ENCODE measurements at regions not wholly inside any gene's neighbourhood (a gene's known extent, or its start where the extent isn't known, plus 50 kb on each side); places are given as distances from the start of the nearest gene placed in this dataset.
"Not testable (repeated sequence)": the region's sequence is repeated elsewhere in the genome, so short reads cannot be mapped to it uniquely, and the experiment has no call there.

DNA sequence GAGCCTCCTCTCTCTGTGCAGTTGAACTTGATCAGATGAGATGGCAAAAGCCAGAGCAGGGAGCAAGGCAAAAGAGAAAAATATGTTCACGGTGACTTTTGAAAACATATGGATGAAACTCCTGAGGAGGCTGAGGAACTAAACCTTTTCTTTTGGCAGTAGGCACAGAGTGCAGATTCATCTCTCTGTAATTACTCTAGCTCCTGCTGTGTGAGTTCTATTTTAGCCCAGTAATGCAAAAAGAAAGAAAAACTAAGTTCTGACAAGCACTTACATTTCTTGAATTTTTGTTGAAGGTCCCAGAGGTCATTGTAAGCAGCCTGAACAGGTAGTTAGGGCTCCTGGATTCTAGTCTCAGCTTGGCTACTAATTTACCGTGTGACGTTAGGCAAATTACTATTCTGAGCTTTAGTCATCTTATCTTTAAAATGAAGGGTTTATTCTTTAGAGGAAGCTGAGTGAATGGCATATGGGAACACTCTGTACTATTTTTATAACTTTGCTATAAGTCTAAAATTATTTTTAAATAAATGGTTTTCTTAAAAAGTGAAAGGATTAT, 114.7 kb upstream of the NBPF26 start:
- not testable (repeated sequence) for H3K4me3 Mint-ChIP-seq; ATAC-seq (ENCODE audit: low read depth in 2 of 2); H3K9me3 Mint-ChIP-seq; H3K36me3 Mint-ChIP-seq; H3K4me1 Mint-ChIP-seq; DNase-seq; H3K27ac Mint-ChIP-seq; H3K27me3 Mint-ChIP-seq

- H3K27ac Mint-ChIP-seq, H3K4me3 Mint-ChIP-seq, DNase-seq, H3K9me3 Mint-ChIP-seq, H3K4me1 Mint-ChIP-seq, H3K36me3 Mint-ChIP-seq, H3K27me3 Mint-ChIP-seq: not testable (repeated sequence)
- ATAC-seq (ENCODE audit: low read depth in 2 of 2): peak; percentile 50 to 57
These were observed 113.9 kb upstream of the NBPF26 start for GRCh38 chr1:120609834-120610233.

- H3K4me3 Mint-ChIP-seq; ATAC-seq (ENCODE audit: low read depth in 2 of 2); H3K4me1 Mint-ChIP-seq: not testable (repeated sequence)
These were observed 108.7 kb upstream of the NBPF26 start for GRCh38 chr1:120614931-120615639.

DNA sequence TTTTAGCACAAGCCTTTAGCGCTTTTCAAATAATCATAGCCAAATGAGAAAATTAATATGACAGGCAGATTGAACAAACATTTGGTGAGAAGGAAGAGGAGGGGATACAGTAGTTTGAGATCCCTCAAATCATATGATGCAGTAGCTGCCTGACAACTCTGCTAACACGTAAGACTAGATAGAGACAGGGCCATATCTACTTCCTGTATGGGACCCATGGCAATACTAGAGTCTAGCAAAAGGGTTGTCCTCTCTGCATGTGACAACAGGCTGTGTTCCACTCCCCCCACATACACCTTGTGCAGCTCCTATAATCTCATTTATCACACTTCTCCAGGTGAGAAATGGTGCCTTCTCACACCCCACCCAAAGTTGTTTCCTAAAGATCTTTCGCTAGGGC, 106.3 kb upstream of the NBPF26 start:
- not testable (repeated sequence) for H3K9me3 Mint-ChIP-seq; DNase-seq; H3K4me1 Mint-ChIP-seq; ATAC-seq (ENCODE audit: low read depth in 2 of 2); H3K27ac Mint-ChIP-seq; H3K36me3 Mint-ChIP-seq; H3K4me3 Mint-ChIP-seq; H3K27me3 Mint-ChIP-seq

More at GRCh38 chr1:120614931-120615639, 108.7 kb upstream of the NBPF26 start:
- not testable (repeated sequence) for H3K27ac Mint-ChIP-seq, DNase-seq, H3K36me3 Mint-ChIP-seq, H3K27me3 Mint-ChIP-seq, H3K9me3 Mint-ChIP-seq

GRCh38 chr1:120619867-120620692, 103.7 kb upstream of the NBPF26 start:
- not testable (repeated sequence) for ATAC-seq (ENCODE audit: low read depth in 2 of 2); H3K4me3 Mint-ChIP-seq; H3K4me1 Mint-ChIP-seq; H3K9me3 Mint-ChIP-seq; H3K36me3 Mint-ChIP-seq; H3K27me3 Mint-ChIP-seq; H3K27ac Mint-ChIP-seq; DNase-seq

GRCh38 chr1:120620693-120620969, 103.1 kb upstream of the NBPF26 start:
- not testable (repeated sequence) for H3K27ac Mint-ChIP-seq; H3K27me3 Mint-ChIP-seq; H3K9me3 Mint-ChIP-seq; H3K4me1 Mint-ChIP-seq; DNase-seq; H3K4me3 Mint-ChIP-seq; H3K36me3 Mint-ChIP-seq; ATAC-seq (ENCODE audit: low read depth in 2 of 2)

DNA sequence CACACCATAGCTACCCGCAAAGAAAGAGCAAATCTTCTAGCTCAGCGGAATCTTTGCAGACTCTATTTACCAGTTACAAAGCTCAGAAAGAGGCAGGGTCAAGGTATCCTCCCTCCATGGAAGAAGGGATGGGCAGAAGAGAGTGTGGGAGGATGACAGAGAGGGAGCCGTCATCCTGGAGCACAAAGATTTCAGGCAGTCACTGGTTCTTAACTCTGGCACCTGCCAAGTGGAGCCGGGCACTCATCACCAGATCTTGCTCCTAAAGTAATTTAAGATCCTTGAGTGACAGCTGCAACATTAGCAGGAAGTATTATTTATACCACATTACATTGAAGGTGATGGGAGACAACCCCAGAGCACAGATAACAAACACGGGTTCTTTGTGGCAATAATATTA, 102.5 kb upstream of the NBPF26 start:
- not testable (repeated sequence) for H3K36me3 Mint-ChIP-seq; H3K27ac Mint-ChIP-seq; H3K27me3 Mint-ChIP-seq; H3K4me1 Mint-ChIP-seq; H3K4me3 Mint-ChIP-seq; H3K9me3 Mint-ChIP-seq; DNase-seq; ATAC-seq (ENCODE audit: low read depth in 2 of 2)

DNA sequence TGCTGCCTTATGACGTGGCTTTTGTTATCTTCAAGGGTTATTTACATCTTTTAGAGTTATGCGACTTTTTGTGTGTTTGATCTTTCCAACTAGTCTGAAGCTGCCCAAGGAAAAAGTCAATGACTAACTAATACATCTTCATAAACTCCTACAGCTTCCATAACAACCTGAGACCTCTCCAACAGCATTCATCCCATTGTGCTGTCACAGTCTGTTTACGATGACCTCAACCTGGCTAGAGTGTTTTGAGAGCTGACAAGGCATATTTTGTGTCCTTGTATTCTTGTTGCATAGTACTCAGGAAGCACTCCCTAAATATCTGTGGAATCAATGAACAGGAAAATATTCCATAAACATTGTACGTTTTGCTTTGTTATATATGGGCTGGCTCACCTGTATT, 100.2 kb upstream of the NBPF26 start:
- DNase-seq; H3K4me1 Mint-ChIP-seq; H3K27me3 Mint-ChIP-seq; H3K36me3 Mint-ChIP-seq; H3K27ac Mint-ChIP-seq; H3K9me3 Mint-ChIP-seq; H3K4me3 Mint-ChIP-seq; ATAC-seq (ENCODE audit: low read depth in 2 of 2): not testable (repeated sequence)

GRCh38 chr1:120624565-120625064, 99.1 kb upstream of the NBPF26 start:
- peak overlapping the region in 1 of 6 donors; percentile 37 for H3K27ac Mint-ChIP-seq
- peak in 1 of 2 donors; percentile 9 for ATAC-seq (ENCODE audit: low read depth in 2 of 2)
- DNase-seq, H3K4me1 Mint-ChIP-seq, H3K36me3 Mint-ChIP-seq, H3K9me3 Mint-ChIP-seq, H3K4me3 Mint-ChIP-seq, H3K27me3 Mint-ChIP-seq: not testable (repeated sequence)

GRCh38 chr1:120629832-120630455, 93.8 kb upstream of the NBPF26 start:
- H3K27me3 Mint-ChIP-seq; H3K27ac Mint-ChIP-seq; H3K36me3 Mint-ChIP-seq; ATAC-seq (ENCODE audit: low read depth in 2 of 2); H3K9me3 Mint-ChIP-seq; H3K4me3 Mint-ChIP-seq; H3K4me1 Mint-ChIP-seq; DNase-seq: not testable (repeated sequence)

GRCh38 chr1:120634816-120635806, 88.6 kb upstream of the NBPF26 start:
- not testable (repeated sequence) for ATAC-seq (ENCODE audit: low read depth in 2 of 2); H3K27ac Mint-ChIP-seq; H3K4me1 Mint-ChIP-seq; H3K27me3 Mint-ChIP-seq; H3K9me3 Mint-ChIP-seq; H3K4me3 Mint-ChIP-seq; H3K36me3 Mint-ChIP-seq; DNase-seq

DNA sequence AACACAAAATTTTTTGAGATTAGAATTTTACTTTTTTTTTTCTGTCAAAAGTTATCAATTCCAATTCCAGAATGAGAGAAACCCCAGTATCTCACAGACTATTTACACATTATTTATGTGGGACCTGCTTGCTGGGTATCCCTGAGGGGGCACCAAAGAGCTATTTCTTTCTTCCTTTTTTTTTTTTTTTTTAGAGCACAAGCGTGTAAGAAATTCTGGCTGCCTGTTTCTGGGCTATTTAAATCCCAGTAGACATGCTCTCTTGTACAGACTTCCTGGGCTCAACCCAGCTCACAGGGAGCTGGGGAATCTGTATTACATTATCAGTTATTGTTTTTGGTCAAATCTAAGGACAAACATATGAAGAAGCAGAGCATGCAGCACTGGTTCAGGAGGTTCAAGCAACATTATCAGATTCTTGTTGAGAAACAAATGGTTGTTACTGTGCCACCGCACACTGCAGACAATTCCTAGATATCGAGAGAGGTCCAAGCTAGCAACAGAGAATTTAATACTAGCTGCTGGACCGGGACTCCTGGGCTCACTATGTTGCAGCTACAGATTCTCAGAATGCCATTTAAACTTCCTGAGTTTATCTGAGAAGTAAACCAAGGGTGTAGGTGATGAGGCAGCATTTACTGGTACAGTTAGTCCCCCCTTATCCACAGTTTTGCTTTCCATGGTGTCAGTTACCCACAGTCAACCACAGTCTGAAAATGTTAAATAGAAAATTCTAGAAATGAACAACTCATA, 83.3 kb upstream of the NBPF26 start:
- H3K36me3 Mint-ChIP-seq, H3K9me3 Mint-ChIP-seq, H3K4me3 Mint-ChIP-seq, H3K27ac Mint-ChIP-seq, DNase-seq, H3K27me3 Mint-ChIP-seq, H3K4me1 Mint-ChIP-seq: not testable (repeated sequence)
- ATAC-seq (ENCODE audit: low read depth in 2 of 2): peak in 1 of 2 donors; percentile 61

GRCh38 chr1:120641014-120641302, 82.8 kb upstream of the NBPF26 start:
- not testable (repeated sequence) for H3K27ac Mint-ChIP-seq; H3K27me3 Mint-ChIP-seq; H3K36me3 Mint-ChIP-seq; ATAC-seq (ENCODE audit: low read depth in 2 of 2); H3K4me3 Mint-ChIP-seq; H3K4me1 Mint-ChIP-seq; DNase-seq; H3K9me3 Mint-ChIP-seq
